ENCODE measurements at regions not wholly inside any gene's neighbourhood (a gene's known extent, or its start where the extent isn't known, plus 50 kb on each side); places are given as distances from the start of the nearest gene placed in this dataset.

DNA sequence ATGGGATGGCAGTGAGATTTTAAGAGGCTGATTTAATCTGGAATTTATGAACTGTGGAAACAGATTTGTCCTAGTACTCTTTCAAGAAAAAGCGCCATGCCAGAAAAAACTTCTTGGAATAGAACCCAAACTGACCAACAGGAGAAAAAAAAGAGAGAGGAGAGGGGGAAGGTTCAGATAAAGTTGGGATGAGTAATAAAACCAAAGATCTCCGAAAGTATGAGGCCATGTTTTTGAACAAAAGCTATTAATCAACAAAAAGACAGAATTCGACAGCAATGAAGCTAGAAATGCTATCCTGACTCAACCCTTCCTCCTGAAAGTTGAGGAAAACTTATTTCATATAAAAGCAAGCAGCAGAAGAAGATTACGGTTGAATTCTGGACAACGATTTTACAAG is 135.5 kb downstream of the CEMIP2 start:
- TF ChIP-seq POLR2AphosphoS5 (IDR thresholded peaks at IDR 0.05; ENCODE audit: low read depth, low read length) (no peak), POLR2A (IDR thresholded peaks at IDR 0.05; ENCODE audit: low read depth, low read length) (no peak), POU2F2 (IDR thresholded peaks at IDR 0.05; ENCODE audit: low read depth, low read length) (no peak), TAF1 (IDR thresholded peaks at IDR 0.05; ENCODE audit: low read depth, low read length) (no peak), SPI1 (IDR thresholded peaks at IDR 0.05; ENCODE audit: low read depth, low read length) (no peak)

Data from GM12891 (cell line).